ENCODE measurements at regions not wholly inside any gene's neighbourhood (a gene's known extent, or its start where the extent isn't known, plus 50 kb on each side); places are given as distances from the start of the nearest gene placed in this dataset.

DNA sequence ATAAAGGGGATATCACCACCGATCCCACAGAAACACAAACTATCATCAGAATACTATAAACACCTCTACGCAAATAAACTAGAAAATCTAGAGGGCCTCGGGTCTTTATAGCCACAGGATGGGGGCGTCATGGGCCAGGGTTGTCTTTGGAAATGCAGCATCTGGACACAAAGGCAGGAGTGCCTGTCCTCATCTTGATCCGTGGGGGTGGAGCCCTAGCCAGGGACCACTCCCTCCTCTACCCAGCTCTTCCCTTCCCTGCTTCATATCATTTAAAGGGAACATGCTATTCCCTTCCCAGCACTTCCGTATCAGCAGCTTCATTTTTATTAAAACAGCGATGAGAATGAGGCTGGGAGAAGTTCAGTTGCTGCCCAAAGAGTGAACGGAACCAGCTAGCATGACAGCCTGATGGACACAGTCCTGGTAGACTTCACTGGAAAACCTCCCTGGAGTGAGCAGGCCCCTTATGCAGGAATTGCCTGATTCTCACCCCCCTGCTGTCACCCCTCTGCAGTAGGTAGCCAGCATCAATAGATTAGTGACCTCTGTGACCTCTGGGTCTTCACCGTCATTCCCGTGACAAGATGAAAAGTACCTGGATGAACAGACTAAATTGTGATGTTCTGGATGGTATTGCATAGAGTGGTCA, 251.4 kb upstream of the RGS6 start:
- no peak for DNase-seq (ENCODE audit: low read depth)

DNA sequence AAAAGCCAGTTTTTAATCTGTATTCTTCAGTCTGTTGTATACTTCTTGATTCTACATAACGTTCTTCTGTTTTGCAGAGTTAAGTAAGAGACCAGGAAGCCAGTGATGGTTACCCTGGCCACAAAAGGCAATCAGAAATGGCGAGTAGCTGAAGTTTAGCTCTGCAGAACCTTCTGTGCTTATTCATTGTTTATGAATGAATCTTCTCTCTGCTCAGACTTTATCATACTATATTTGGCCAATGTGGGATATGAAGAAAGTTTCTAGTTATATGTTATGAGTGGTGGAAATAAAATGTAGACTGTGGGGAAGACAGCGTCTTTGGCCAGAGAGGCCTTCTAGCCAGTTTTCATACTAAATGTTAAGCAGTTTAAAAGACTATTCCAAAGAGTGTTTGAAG, 249.9 kb upstream of the RGS6 start:
- no peak for DNase-seq (ENCODE audit: low read depth)

DNA sequence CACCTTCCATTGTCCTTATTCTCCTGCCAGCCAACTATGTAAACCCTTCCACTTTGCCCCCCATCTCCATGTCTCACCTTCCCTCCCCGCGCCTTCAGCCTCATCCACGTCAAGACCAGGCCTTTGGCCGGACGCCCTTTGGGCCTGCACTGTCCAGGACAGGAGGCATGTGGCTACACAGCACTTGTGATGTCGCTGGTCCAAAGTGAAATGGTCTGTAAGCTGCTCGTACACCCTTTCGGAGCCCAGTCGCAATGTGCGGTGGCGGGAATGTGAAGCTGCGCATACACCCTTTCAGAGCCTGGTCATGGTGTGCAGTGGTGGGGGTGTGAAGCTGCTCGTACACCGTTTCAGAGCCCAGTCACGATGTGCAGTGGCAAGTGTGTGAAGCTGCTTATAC, 247.9 kb upstream of the RGS6 start:
- no peak for DNase-seq (ENCODE audit: low read depth)

DNA sequence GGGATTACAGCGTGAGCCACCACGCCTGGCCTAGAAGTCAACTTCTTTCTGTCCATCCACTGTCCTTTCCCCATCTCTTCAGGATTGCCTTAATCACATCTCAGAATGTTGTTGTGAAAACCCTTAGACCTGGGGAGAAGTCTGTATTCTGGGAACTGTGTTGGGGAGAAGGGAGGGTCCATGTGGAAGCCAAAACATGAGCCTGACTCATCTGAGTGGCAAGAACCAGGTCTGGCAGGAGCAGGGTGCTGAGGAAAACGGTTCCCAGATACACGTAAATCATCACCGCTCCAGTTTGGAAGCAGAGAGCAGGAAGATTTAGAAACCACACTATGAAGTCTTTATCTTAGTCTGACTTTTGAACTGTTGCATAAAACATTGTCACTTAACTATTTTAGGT, 245.6 kb upstream of the RGS6 start:
- no peak for DNase-seq (ENCODE audit: low read depth)

DNA sequence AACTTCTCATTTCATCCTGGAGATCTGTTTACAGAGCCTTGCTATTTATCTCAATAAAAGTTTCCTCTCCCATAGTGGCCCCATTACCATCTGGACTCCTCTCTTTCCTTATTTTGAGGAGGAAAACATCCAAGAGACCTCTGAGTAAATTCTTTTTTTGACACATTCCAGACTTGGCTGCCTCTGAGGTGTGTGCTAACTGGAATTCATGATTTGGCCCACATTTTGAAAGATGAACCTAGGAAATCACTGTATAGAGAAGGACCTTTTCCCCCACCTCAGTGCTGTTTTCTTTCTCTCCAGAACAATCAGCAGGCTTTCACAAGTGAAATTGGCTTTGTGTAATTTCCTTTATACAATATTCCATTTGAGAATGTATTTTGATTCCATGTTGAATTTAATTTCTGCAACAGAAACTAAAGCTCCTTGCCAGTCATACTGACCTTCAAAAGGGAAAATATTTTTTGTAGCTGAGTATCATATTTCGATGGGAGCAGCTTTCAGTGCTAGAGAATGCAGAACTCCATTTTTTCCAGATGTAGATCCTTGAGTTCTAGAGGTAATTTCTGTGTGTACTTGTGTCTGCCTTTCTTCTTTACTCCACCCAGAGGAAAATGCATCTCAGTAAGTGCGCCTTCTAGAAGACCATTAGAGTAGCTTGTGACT, 244.9 kb upstream of the RGS6 start:
- no peak for DNase-seq (ENCODE audit: low read depth)

DNA sequence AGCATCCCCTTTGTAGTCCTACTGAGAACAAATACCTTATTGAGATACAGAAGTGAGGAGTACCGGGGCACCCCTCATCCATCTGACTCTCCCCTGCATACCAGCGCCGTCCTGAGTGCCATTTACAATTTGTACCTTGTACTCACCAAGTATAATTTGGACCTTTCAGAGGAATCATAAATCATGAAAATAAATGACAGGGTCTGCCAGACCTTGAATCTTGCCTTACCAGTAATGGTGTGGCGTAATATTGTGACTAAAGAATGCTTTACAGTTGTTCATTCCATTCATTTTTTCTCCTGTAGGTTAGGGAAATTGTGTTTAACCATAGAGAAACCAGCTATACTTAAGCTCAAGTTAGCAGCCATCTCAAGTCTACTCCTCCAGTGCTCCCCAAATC, 243.7 kb upstream of the RGS6 start:
- no peak for DNase-seq (ENCODE audit: low read depth)

DNA sequence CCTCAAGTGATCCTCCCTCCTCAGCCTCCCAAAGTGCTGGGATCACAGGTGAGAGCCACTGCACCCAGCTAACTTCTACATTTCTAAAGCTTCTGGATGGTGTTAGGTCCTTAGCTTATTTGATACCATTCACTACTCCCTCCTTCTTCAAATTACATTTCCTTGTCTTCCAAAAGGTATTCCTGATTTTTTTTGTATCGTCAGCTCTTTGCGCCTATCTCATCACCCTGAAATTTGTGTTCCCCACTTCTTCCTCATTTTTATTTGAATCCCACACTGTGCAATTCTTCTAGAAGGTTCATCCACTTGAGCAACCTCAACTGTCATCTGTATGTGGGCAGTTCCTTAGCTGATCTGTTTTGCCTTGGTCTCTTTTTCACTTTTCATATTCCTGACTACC, 241.8 kb upstream of the RGS6 start:
- no peak for DNase-seq (ENCODE audit: low read depth)

DNA sequence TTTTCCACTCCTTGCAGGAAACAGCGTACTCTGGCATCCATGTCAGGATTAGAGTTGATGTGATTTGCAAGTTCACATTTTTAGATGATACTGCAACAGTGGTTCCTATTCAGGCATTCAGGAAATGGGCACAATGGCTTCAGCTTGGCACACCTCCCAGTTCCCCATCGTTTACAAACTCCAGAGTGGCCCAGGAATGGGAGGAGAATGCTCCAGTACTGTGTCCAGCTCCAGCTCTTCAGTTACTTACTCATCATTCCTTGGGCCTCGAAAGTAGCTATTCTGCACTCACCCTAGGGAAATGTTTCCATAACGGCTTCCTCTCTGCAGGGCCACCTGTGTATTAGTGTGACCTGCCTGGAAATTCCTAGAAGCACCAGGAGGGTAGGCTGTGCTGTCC, 239.7 kb upstream of the RGS6 start:
- DNase-seq (ENCODE audit: low read depth): no peak

DNA sequence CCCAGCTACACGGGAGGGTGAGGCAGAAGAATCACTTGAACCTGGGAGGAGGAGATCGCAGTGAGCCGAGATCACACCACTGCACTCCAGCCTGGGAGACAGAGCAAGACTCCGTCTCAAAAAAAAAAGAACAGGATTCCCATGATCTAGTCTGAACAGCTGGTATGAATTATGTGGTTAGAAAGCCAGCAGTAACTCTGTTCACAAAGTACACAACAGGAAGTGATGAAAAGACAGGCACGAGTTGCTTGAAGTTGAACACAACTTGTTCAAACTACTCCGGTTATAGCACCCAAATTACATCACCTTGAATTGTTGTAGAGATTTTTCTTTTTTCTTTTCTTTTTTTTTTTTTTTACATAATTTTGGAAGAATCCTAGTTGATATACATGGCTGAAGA, 238.8 kb upstream of the RGS6 start:
- DNase-seq (ENCODE audit: low read depth): no peak

DNA sequence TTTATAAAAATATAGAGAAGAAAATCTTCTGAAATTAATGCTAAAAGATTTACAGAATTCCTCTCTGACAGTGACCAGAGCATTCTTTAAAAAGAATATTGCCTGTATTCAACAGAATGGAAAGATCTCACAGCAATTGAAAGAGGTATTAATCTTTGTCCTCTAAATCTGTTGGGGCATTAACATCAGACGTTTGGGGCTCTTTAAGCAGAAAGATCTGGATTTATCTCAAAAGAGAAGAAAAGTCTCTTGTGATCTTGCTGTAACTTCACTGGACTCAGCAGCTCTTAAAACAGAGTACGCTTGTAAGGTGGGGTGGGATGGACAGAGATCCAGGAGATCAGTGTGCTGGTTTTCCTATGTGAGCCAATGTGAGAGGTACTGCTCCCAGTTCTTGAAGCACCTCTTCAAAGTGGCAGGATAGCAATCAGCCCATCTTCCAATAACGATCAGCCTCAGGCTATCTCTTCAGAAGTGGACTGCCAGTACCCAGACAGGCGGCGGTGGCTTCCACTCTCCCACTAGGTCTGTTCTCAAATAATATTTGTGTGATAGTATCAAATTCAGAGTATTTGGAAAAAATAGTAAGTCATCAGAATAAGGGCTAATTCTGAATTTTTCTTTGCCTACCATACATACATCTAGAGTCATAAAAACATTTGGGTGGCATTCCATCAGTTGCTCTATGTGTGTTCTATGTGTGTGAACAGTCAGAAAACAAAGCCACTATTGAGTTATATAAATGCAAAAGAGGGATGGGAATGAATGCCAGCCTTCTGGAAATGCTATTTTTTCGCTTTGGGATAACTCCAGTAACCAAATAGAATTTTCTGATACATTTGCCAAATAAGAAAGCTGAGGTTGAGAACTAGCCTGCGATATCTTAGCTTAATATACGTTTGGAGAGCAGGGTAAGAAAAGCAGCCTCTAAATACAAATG, 237.4 kb upstream of the RGS6 start:
- no peak for DNase-seq (ENCODE audit: low read depth)

DNA sequence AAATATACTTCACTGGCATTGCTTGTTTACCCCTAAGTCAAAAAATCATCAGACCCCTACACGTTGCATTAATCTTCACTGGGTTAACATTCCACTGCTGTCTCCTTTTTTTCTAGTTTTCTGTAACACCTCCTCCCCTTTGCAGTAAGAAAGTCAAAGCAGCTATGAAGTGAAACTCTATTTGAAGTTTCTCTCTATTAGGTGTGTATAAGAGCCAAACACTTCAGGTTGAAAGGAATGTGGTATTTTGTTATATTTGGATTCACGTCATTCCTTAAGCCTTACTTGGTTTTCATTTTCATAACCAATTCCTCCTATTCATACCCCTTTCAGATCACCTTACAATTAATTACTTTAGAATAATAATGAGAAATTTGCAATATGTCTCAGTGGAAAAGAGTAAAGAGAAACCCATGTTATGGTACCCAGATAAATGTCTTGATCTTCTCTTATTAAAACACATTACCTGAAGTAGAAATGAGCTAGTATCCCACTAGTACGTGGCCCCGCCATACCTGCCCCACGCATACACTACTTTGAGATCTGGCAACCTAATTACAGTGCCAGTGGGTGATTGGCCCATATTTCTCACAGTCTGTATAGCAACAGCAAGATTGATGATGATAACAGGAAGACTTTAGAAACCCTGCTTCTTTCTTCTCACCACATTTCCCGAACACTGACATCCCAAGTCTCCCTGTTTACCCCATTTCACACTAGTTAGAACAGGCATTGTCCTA, 236.4 kb upstream of the RGS6 start:
- DNase-seq (ENCODE audit: low read depth): no peak

DNA sequence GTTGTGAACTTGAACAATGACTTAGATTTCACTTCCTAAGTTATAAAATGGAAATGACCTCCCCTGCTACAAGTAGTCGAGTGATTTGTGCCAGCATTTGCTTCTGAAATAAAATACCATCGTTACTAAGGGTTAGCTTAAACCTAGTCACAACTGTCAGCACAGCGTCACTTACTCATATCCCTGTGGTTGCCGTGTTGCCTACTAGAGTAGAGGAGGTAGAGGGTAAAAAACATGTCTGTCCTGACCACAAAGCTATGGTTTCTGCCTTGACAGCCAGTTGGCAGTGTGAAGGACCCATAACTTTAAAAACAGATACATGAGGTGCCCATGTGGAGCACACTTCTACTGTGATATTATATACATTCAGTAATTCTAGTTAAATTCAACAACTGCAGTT, 234.2 kb upstream of the RGS6 start:
- no peak for DNase-seq (ENCODE audit: low read depth)

DNA sequence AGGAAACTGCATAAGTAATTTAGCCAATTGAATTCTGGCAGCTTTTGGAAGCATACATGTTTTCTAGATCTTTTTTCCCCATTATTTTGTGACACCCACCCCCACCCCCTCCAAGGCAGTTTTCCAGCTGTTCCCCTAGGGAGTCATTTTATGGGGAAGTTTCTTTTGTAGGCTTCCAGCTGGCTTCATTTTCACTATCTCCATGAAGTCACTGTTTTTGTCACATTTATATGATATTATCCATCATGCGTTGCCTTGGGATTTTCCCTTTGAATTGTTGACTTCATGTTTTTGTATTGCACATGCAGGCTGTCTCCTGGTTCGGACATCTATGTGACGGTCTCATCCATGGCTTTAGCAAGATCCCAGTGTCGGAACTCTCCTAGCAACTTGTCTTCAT, 233.6 kb upstream of the RGS6 start:
- DNase-seq (ENCODE audit: low read depth): no peak

DNA sequence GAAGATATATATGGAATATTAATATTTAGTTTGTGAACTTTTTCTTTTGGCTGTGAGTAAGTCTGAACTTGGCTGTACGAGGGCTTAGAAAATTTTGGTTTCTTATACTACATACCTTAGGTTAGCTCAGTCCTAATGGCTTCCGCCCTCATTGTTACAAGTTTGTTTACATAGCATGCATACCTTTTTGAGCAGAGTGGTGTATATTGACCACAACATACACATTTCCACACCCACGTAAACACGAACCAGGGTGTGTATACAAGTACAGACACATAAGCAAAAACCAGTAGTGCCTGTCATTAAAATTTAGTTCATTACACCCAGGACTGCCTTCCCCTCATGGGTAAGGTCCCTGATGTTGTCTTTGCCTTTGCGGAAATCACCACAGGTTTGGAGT, 230.2 kb upstream of the RGS6 start:
- DNase-seq (ENCODE audit: low read depth): no peak

DNA sequence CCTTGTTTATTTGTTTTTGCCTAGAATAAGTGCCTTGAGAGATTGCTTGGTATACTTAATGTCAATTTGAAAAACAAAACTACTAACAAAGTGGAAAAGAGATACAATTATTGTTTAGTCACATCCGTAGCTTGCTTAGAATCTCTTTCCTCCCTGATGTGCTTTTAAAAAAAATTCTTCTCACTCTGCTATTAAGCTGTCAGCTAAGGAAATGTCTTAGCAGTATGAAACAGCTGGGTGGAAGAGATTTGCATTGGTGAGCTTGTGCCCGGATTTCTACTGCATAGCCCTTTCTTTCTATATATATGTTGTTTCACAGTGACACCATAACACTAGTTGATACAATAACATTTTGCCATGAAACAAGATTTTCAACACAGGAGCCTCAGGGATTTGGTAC, 229.4 kb upstream of the RGS6 start:
- no peak for DNase-seq (ENCODE audit: low read depth)

DNA sequence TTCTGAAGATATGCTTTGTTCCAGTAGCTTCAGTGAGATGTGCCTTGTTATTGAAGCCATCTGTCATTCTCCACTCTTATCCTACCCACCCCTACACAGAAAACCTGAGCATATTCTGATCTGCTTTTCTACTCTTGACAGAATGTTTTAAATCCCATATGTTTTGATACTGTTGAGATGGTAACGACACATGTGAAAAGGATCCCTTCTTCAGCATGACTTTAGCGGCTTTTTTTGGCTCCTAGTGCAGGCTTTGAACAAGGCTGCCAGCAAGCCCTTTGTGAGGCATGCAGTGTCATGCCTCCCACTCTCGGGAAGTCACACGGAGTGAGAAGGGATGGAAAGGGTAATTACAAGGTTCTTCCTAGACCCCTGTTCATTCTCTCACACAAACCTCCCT, 228.8 kb upstream of the RGS6 start:
- DNase-seq (ENCODE audit: low read depth): no peak

DNA sequence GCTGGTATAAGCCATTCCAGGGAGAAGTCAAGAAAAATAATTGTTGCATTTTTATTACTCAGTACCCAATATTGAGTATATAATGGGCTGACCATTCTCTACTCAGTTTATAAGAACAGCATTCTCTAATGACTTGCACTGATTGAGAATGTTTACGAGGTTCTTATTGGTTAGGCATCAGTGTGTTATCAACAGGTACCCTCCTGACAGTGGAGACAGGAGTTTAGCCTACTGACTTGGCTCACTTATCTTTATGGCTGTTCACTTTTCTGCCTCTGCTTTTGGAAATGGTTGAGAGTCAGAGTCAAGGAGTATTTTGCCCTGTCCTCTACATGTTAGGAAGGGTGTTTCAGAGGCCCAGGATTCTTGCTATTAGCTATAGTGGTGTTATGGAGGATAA, 228.0 kb upstream of the RGS6 start:
- DNase-seq (ENCODE audit: low read depth): no peak

DNA sequence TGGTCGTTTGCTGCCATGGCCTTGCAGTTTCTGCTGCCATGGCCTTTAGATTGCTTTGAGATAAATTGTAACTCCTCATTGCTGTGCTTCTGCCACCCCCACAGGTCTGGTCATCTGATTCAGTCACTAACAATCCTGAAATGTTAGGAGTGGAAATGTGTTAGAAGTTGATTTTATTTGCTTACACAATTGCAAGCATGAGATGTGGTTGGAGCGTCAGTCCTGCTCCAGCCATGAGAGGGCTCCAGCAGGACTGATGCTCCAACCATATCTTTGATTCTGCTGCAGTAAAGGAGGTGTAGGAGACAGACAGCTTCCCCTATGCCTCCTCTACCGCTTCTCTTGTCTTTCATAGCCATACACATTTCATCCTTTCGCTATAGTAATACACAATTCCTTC, 226.8 kb upstream of the RGS6 start:
- no peak for DNase-seq (ENCODE audit: low read depth)

DNA sequence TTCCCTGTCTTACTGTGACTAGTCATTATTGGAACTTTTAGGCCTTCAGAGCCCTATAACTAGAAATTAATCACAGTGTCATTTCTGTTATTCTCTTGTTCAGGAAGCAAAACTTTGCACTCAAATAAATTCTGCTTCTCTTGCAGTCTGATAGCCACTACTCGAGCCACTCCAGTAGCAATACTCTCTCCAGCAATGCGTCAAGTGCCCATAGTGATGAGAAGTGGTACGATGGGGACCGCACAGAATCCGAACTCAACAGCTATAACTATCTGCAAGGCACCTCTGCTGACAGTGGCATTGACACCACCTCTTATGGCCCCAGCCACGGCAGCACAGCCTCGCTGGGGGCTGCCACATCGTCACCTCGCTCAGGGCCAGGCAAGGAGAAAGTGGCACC, 223.2 kb upstream of the RGS6 start:
- no peak for DNase-seq (ENCODE audit: low read depth)

DNA sequence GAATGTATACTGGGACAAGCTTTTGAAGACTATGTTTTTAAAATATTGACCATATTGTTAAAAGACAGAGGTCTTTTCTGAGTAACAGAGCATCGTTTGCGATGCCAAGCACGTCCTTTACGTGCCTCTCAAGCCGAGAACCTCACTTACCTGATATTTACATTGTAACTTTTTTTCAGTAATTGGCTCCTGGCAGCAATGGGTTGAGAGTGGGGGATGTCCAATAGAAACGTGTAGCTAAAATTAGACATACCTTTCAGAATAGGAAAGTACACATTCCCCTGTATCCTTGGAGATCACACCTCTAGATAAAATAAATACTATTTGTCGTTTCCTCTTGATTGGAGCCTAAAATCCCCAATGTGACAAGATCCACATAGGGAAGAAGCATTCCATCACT, 222.2 kb upstream of the RGS6 start:
- DNase-seq (ENCODE audit: low read depth): no peak

DNA sequence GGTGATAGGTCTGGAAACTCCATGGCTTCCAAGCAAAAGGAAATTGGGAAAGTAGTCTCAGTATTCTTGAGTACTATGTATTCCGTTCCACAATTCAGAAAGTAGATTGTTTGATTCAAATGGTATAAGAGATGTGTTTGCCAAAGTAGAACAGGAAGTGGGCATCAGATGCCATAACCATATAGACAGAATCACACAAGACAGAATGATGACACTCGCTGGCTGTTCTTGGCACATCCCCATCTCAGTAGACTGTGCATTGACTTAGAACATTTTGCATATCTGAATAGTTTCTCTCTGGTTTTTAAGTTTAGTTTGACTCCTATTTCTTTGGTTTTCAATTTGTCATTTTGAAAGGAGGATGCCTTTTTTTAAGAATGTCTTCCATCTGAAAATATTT, 221.1 kb upstream of the RGS6 start:
- no peak for DNase-seq (ENCODE audit: low read depth)

DNA sequence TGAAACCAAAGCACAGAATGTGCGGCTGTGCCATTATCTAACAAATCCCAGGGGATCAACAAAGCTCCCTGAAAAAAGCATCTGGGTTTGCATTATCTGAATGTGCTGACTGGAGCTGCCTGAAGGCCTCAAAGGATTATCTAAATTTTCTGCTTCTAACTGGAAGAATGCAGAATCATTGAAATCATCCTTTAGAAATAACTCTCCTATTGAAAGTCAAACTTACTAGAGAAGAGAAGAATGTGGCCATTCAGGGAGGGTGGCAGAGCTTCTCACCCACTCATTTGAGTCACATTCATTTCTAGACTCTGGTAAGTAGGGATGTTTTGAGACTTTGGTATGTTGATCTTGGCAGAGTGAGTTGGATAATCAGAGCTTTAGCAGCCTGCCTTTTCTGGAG, 220.6 kb upstream of the RGS6 start:
- DNase-seq (ENCODE audit: low read depth): no peak

DNA sequence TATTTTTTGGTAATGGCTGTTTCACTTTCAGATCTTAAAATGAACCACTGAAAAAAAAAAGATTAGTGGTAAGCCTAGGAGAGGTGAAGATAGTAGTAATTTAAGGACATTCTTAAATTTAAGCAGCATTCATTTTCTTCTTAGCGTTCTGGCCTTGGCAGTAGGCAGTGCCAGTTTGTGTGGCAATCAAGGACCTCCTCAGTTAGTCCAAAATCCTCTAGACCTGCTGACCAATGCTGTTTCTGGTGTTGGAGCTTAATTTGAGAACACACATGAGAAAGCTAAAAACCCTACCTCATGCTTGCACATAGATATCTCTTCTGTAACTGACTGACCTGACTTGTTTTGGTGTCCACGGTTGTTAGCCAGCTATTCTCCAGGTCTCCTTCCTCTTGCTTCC, 219.8 kb upstream of the RGS6 start:
- no peak for DNase-seq (ENCODE audit: low read depth)

All from stimulated activated CD8-positive, alpha-beta memory T cell treated with anti-CD3 and anti-CD28 coated beads, Interleukin-7, amount 100 ng/mL, for 24 hours (primary cell).